ENCODE measurements at regions not wholly inside any gene's neighbourhood (a gene's known extent, or its start where the extent isn't known, plus 50 kb on each side); places are given as distances from the start of the nearest gene placed in this dataset.

DNA sequence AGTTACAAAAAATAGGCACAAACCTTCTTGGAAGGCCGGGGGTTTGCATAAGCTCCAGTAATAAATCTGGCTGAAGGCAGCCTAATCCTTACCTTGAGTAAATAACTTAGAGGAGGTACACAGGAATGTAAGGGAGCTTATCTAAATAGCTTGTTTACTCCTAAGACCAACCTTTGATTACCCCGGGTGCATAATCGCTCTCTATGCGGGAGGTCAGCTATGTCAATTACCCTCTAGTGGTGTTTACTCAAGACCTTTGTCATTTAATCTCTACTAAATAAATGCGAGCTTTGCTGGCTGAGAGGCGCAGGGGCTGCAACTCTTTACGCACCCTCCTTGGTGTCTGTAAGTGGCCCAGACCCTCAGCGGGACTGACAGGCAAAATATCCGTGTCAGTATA is 50.2 kb upstream of the MAP9 start:
- Histone ChIP-seq H3K27me3 (ENCODE audit: insufficient read depth, low read depth, low read length) (no peaks in the 10 kb centered on the region), H3F3A (ENCODE audit: insufficient read depth, low read length, poor library complexity, severe bottlenecking) (no peaks in the 10 kb centered on the region), H3K27ac (ENCODE audit: low read length) (no peak overlapping the region), H3K9me2 (ENCODE audit: insufficient read depth, low read length) (no peaks in the 10 kb centered on the region), H3K9ac (ENCODE audit: low read length) (no peak overlapping the region), H3K4me2 (ENCODE audit: low read length) (no peak overlapping the region), H3K79me2 (replicated peaks; ENCODE audit: insufficient read depth, low read length) (no peaks in the 10 kb centered on the region), H2AFZ (ENCODE audit: low read depth, low read length) (no peak overlapping the region), H4K20me1 (ENCODE audit: insufficient read depth) (no peaks in the 10 kb centered on the region), H3K4me3 (ENCODE audit: low read length) (no peak overlapping the region), H3K9me3 (ENCODE audit: low read length) (peaks cover 3% of the 10 kb centered on the region), H3K36me3 (ENCODE audit: insufficient read depth, low read length) (no peaks in the 10 kb centered on the region)
- TF ChIP-seq TAF1 (IDR thresholded peaks at IDR 0.05; ENCODE audit: low read depth) (no peak), POLR2AphosphoS5 (IDR thresholded peaks at IDR 0.05) (no peak), SMC3 (conservative IDR thresholded peaks at IDR 0.05; ENCODE audit: poor library complexity) (no peak), EZH2 (IDR thresholded peaks at IDR 0.05; ENCODE audit: borderline replicate concordance, insufficient read depth, low read length, poor library complexity, severe bottlenecking) (no peak), MXI1 (conservative IDR thresholded peaks at IDR 0.05; ENCODE audit: poor library complexity, severe bottlenecking) (no peak), RAD21 (conservative IDR thresholded peaks at IDR 0.05) (no peak), EP300 (conservative IDR thresholded peaks at IDR 0.05; ENCODE audit: poor library complexity, severe bottlenecking) (no peak)
- TF ChIP-seq, protein P1, sequence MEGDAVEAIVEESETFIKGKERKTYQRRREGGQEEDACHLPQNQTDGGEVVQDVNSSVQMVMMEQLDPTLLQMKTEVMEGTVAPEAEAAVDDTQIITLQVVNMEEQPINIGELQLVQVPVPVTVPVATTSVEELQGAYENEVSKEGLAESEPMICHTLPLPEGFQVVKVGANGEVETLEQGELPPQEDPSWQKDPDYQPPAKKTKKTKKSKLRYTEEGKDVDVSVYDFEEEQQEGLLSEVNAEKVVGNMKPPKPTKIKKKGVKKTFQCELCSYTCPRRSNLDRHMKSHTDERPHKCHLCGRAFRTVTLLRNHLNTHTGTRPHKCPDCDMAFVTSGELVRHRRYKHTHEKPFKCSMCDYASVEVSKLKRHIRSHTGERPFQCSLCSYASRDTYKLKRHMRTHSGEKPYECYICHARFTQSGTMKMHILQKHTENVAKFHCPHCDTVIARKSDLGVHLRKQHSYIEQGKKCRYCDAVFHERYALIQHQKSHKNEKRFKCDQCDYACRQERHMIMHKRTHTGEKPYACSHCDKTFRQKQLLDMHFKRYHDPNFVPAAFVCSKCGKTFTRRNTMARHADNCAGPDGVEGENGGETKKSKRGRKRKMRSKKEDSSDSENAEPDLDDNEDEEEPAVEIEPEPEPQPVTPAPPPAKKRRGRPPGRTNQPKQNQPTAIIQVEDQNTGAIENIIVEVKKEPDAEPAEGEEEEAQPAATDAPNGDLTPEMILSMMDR (IDR thresholded peaks at IDR 0.05; ENCODE audit: poor library complexity, severe bottlenecking), result no peak
- TF ChIP-seq, protein P2, sequence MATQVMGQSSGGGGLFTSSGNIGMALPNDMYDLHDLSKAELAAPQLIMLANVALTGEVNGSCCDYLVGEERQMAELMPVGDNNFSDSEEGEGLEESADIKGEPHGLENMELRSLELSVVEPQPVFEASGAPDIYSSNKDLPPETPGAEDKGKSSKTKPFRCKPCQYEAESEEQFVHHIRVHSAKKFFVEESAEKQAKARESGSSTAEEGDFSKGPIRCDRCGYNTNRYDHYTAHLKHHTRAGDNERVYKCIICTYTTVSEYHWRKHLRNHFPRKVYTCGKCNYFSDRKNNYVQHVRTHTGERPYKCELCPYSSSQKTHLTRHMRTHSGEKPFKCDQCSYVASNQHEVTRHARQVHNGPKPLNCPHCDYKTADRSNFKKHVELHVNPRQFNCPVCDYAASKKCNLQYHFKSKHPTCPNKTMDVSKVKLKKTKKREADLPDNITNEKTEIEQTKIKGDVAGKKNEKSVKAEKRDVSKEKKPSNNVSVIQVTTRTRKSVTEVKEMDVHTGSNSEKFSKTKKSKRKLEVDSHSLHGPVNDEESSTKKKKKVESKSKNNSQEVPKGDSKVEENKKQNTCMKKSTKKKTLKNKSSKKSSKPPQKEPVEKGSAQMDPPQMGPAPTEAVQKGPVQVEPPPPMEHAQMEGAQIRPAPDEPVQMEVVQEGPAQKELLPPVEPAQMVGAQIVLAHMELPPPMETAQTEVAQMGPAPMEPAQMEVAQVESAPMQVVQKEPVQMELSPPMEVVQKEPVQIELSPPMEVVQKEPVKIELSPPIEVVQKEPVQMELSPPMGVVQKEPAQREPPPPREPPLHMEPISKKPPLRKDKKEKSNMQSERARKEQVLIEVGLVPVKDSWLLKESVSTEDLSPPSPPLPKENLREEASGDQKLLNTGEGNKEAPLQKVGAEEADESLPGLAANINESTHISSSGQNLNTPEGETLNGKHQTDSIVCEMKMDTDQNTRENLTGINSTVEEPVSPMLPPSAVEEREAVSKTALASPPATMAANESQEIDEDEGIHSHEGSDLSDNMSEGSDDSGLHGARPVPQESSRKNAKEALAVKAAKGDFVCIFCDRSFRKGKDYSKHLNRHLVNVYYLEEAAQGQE (IDR thresholded peaks at IDR 0.05; ENCODE audit: borderline replicate concordance), result no peak

All from neural cell (in vitro differentiated cells).